MM.1S (cell line): ENCODE measurements at regions not wholly inside any gene's neighbourhood (a gene's known extent, or its start where the extent isn't known, plus 50 kb on each side); places are given as distances from the start of the nearest gene placed in this dataset.

Experiments used
- DNase-seq: peaks from one replicate; pipeline ENCODE4 v3.0.0-alpha.2; 2015
- H2AFZ ChIP-seq: fragments of 300-600 bp; sonication (generic); 2 replicates; pipeline ENCODE4 v1.6.0; 2016; ENCODE audit warnings: antibody characterized with exemption, low read length
- H3F3A ChIP-seq: fragments of 300-600 bp; sonication (generic); 2 replicates; pipeline ENCODE4 v1.6.1; 2016; ENCODE audit warnings: mild to moderate bottlenecking, antibody characterized with exemption, low read length, moderate library complexity, mixed read lengths; ENCODE audit not compliant: insufficient read depth
- H3K27ac ChIP-seq: fragments of 300-600 bp; sonication (generic); 2 replicates; pipeline ENCODE4 v1.5.1; 2016; ENCODE audit warnings: mild to moderate bottlenecking, low read length
- H3K27me3 ChIP-seq: fragments of 300-600 bp; sonication (generic); replicated peaks from 2 replicates; pipeline ENCODE4 v1.6.0; 2016; ENCODE audit warnings: low read length; ENCODE audit not compliant: insufficient read depth
- H3K36me3 ChIP-seq: fragments of 300-600 bp; sonication (generic); replicated peaks from 2 replicates; pipeline ENCODE4 v1.6.1; 2016; ENCODE audit warnings: mild to moderate bottlenecking, low read length, mixed read lengths; ENCODE audit not compliant: insufficient read depth
- H3K4me1 ChIP-seq: fragments of 300-600 bp; sonication (generic); 2 replicates; pipeline ENCODE4 v1.6.1; 2016; ENCODE audit warnings: low read length, mixed read lengths
- H3K4me2 ChIP-seq: fragments of 300-600 bp; sonication (generic); 2 replicates; pipeline ENCODE4 v1.6.0; 2016; ENCODE audit warnings: low read depth, low read length
- H3K4me3 ChIP-seq: fragments of 300-600 bp; sonication (generic); 2 replicates; pipeline ENCODE4 v1.5.1; 2016; ENCODE audit warnings: low read length, mixed read lengths
- H3K79me2 ChIP-seq: fragments of 300-600 bp; sonication (generic); 2 replicates; pipeline ENCODE4 v1.6.1; 2016; ENCODE audit warnings: mixed run types, low read length, mixed read lengths
- H3K9ac ChIP-seq: fragments of 300-600 bp; sonication (generic); 2 replicates; pipeline ENCODE4 v1.6.1; 2016; ENCODE audit warnings: low read length, mixed read lengths
- H3K9me2 ChIP-seq: fragments of 300-600 bp; sonication (generic); replicated peaks from 2 replicates; pipeline ENCODE4 v1.6.1; 2016; ENCODE audit warnings: mild to moderate bottlenecking, low read length, mixed read lengths; ENCODE audit not compliant: insufficient read depth
- H3K9me3 ChIP-seq: fragments of 300-600 bp; sonication (generic); replicated peaks from 2 replicates; pipeline ENCODE4 v1.6.1; 2016; ENCODE audit warnings: mild to moderate bottlenecking, low read length, mixed read lengths; ENCODE audit not compliant: insufficient read depth
- H4K20me1 ChIP-seq: fragments of 300-600 bp; sonication (generic); 2 replicates; pipeline ENCODE4 v1.6.1; 2016; ENCODE audit warnings: mild to moderate bottlenecking, low read length, moderate library complexity, mixed read lengths; ENCODE audit not compliant: insufficient read depth
- EZH2 ChIP-seq: fragments of 300-600 bp; sonication (generic); optimal IDR thresholded peaks from 2 replicates; pipeline ENCODE3; 2017; ENCODE audit warnings: low read depth, mild to moderate bottlenecking, antibody characterized with exemption, low read length, mixed read lengths
- EZH2phosphoT487 ChIP-seq: fragments of 300-600 bp; sonication (generic); IDR thresholded peaks from 2 replicates; pipeline ENCODE4 v1.6.1; 2018; ENCODE audit warnings: antibody characterized with exemption, low read length
- TF ChIP-seq, protein P1 (sequence below): fragments of 300-600 bp; sonication (generic); IDR thresholded peaks from 2 replicates; pipeline ENCODE4 v1.5.1; 2016; ENCODE audit warnings: antibody characterized with exemption, low read length, mixed read lengths

DNA sequence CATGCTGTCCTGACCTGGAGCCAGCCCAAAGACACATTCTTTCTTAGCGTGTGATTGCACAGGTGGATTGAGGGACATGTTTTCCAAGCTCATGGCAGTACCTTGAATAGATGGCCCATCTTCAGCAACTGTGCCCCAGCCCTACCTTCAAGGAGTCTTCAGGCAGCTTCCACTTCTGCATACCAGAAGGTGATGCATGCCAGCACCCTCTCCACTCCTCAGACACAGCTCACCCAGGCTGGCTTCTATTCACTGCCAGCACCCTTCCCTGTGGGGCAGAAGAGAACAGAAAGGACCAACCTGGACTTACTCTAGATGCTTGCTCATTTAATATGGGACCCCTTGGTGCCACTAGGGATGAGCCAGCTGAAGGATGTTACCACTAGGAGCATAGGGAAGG is 466.4 kb upstream of the ISX start:
- H3K4me3 ChIP-seq: no peak overlapping the region
- no peak overlapping the region for H3K9ac ChIP-seq
- no peak for DNase-seq
- no peaks in the 10 kb centered on the region for H3K9me3 ChIP-seq
- no peaks in the 10 kb centered on the region for H3F3A ChIP-seq
- H2AFZ ChIP-seq: no peak overlapping the region
- TF ChIP-seq EZH2 (no peak), EZH2phosphoT487 (no peak)
- TF ChIP-seq, protein P1, sequence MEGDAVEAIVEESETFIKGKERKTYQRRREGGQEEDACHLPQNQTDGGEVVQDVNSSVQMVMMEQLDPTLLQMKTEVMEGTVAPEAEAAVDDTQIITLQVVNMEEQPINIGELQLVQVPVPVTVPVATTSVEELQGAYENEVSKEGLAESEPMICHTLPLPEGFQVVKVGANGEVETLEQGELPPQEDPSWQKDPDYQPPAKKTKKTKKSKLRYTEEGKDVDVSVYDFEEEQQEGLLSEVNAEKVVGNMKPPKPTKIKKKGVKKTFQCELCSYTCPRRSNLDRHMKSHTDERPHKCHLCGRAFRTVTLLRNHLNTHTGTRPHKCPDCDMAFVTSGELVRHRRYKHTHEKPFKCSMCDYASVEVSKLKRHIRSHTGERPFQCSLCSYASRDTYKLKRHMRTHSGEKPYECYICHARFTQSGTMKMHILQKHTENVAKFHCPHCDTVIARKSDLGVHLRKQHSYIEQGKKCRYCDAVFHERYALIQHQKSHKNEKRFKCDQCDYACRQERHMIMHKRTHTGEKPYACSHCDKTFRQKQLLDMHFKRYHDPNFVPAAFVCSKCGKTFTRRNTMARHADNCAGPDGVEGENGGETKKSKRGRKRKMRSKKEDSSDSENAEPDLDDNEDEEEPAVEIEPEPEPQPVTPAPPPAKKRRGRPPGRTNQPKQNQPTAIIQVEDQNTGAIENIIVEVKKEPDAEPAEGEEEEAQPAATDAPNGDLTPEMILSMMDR: no peak
- H3K27me3 ChIP-seq: no peaks in the 10 kb centered on the region
- H3K36me3 ChIP-seq: no peaks in the 10 kb centered on the region
- no peak overlapping the region for H3K4me2 ChIP-seq
- no peak overlapping the region for H3K27ac ChIP-seq
- H3K9me2 ChIP-seq: no peaks in the 10 kb centered on the region
- H4K20me1 ChIP-seq: no peaks in the 10 kb centered on the region
- H3K79me2 ChIP-seq: no peaks in the 10 kb centered on the region
- no peaks in the 10 kb centered on the region for H3K4me1 ChIP-seq

DNA sequence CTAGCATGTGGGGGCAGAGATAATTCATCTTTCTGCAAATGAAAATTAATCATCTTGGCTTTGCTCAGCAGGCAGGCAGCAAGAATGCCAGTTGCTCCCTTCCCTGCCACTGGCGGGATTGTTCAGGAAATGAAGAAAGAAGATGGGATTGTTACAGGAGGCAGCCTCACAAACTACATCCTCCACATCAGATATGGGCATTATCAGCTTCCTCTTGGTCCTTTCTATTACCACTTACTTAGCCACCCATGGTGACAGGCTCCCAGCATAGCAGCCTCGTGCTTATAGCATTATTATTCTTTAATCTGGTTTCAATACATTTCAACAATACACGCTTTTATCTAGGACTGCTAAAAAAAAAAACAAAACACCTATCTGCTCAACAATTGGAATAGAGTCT is 461.6 kb upstream of the ISX start:
- no peaks in the 10 kb centered on the region for H3K36me3 ChIP-seq
- H3K27ac ChIP-seq: no peak overlapping the region
- no peaks in the 10 kb centered on the region for H3K79me2 ChIP-seq
- no peaks in the 10 kb centered on the region for H3K27me3 ChIP-seq
- H4K20me1 ChIP-seq: no peaks in the 10 kb centered on the region
- DNase-seq: no peak
- TF ChIP-seq EZH2phosphoT487 (no peak), EZH2 (no peak)
- TF ChIP-seq, protein P1: no peak
- H3K9me3 ChIP-seq: no peaks in the 10 kb centered on the region
- no peak overlapping the region for H3K9ac ChIP-seq
- H3K9me2 ChIP-seq: no peaks in the 10 kb centered on the region
- no peak overlapping the region for H3K4me2 ChIP-seq
- no peak overlapping the region for H3K4me3 ChIP-seq
- no peak overlapping the region for H2AFZ ChIP-seq
- H3F3A ChIP-seq: no peaks in the 10 kb centered on the region
- H3K4me1 ChIP-seq: no peaks in the 10 kb centered on the region

DNA sequence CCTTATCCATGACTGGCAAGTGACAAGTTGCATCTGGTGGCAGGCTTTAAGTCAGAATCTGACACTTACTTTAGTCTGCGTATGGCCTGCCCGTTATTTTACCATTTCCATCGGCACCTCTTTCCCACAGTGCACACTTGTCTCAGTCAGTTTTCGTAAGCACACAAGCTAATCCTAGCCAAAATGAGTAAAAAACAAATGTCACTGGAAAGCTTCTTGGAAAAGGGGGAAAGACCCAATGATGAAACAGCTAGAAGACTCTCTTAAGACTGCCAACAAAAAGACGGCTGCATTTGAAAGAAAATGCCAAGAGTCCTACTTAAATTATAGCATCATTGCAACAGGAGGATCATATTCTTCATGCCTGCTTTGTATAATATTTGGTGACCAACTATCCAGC is 457.9 kb upstream of the ISX start:
- Histone ChIP-seq H3K36me3 (no peaks in the 10 kb centered on the region), H3K4me2 (no peak overlapping the region), H3K4me1 (no peaks in the 10 kb centered on the region), H4K20me1 (no peaks in the 10 kb centered on the region), H3K4me3 (no peak overlapping the region), H3K9ac (no peak overlapping the region), H3K79me2 (no peaks in the 10 kb centered on the region), H2AFZ (no peak overlapping the region), H3K27me3 (no peaks in the 10 kb centered on the region), H3K27ac (no peak overlapping the region), H3F3A (no peaks in the 10 kb centered on the region), H3K9me3 (no peaks in the 10 kb centered on the region), H3K9me2 (no peaks in the 10 kb centered on the region)
- DNase-seq: no peak
- TF ChIP-seq EZH2phosphoT487: no peak
- TF ChIP-seq, protein P1: no peak
- no peak for TF ChIP-seq EZH2
